DND-41 (cell line): ENCODE measurements at regions not wholly inside any gene's neighbourhood (a gene's known extent, or its start where the extent isn't known, plus 50 kb on each side); places are given as distances from the start of the nearest gene placed in this dataset.

Source experiments
- ATAC-seq: fragments of 200-7000 bp; cut with Tn5 transposase; 3 replicates; pipeline ENCODE4 v1.9.1; 2021; ENCODE audit warnings: low read depth; ENCODE audit not compliant: insufficient read depth
- DNase-seq: peaks from one replicate; pipeline ENCODE4 v3.0.0-alpha.2; 2020
- H2AFZ ChIP-seq: 2 replicates; pipeline ENCODE4 v1.6.0; 2012; ENCODE audit warnings: low read depth, low read length
- H3K27ac ChIP-seq: 2 replicates; pipeline ENCODE4 v1.5.1; 2012; ENCODE audit warnings: low read length, inconsistent platforms
- H3K27me3 ChIP-seq: fragments of 200-600 bp; sonication (generic); 2 replicates; pipeline ENCODE4 v1.6.0; 2012; ENCODE audit warnings: low read length, mild to moderate bottlenecking, inconsistent platforms; ENCODE audit not compliant: insufficient read depth, poor library complexity
- H3K36me3 ChIP-seq: 2 replicates; pipeline ENCODE4 v1.5.1; 2012; ENCODE audit warnings: low read length, inconsistent platforms; ENCODE audit not compliant: insufficient read depth
- H3K4me1 ChIP-seq: 2 replicates; pipeline ENCODE4 v1.5.1; 2012; ENCODE audit warnings: mild to moderate bottlenecking, low read length; ENCODE audit not compliant: insufficient read depth
- H3K4me2 ChIP-seq: 2 replicates; pipeline ENCODE4 v1.6.0; 2012; ENCODE audit warnings: mild to moderate bottlenecking, moderate library complexity, low read length, inconsistent platforms; ENCODE audit not compliant: insufficient read depth
- H3K4me3 ChIP-seq, 2 experiments: fragments of 200-600 bp in 1 of 2; shearing (Covaris generic) in 1 of 2; 2 replicates each; pipeline ENCODE4 v1.5.1; 2012 to 2016; ENCODE audit warnings: inconsistent platforms in 2 of 2, low read length in 2 of 2, mild to moderate bottlenecking in 2 of 2, low read depth in 1 of 2, moderate library complexity in 1 of 2
- H3K79me2 ChIP-seq: 2 replicates; pipeline ENCODE4 v1.6.0; 2012; ENCODE audit warnings: low read length, inconsistent platforms; ENCODE audit not compliant: insufficient read depth
- H3K9ac ChIP-seq: 2 replicates; pipeline ENCODE4 v1.6.0; 2012; ENCODE audit warnings: low read depth, mild to moderate bottlenecking, inconsistent platforms, low read length, moderate library complexity
- H3K9me3 ChIP-seq: 2 replicates; pipeline ENCODE4 v1.5.1; 2012; ENCODE audit warnings: low read length, moderate library complexity, mild to moderate bottlenecking, inconsistent platforms; ENCODE audit not compliant: insufficient read depth, severe bottlenecking
- H4K20me1 ChIP-seq: 2 replicates; pipeline ENCODE4 v1.6.0; 2012; ENCODE audit warnings: low read length; ENCODE audit not compliant: insufficient read depth
- CTCF ChIP-seq: IDR thresholded peaks from 2 replicates; pipeline ENCODE4 v1.5.1; 2012; ENCODE audit warnings: borderline replicate concordance, low read length, moderate library complexity, mild to moderate bottlenecking; ENCODE audit not compliant: poor library complexity, severe bottlenecking; ENCODE audit errors: extremely low read depth
- EZH2 ChIP-seq: IDR thresholded peaks from 3 replicates; pipeline ENCODE4 v1.6.1; 2012; ENCODE audit warnings: borderline replicate concordance, low read depth, mild to moderate bottlenecking, moderate library complexity, low read length, inconsistent platforms; ENCODE audit not compliant: severe bottlenecking

DNA sequence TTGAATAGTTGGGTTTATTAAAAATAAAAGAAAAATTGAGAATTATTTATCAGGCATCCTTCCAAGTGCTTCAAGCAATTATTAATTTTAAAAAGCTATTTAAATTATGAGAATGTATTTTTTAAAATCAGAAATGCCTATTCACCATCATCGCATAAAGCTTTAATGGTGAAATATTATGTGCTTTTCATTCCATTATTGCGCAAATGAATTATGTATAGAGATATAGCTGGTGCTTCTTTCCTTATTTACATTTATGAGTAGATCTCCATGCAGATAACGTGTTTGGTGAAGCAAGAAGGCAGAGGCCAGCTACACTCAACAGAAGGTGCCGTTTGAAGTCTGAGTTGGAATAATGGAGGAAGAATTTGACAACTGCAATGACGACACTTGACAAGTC is 549.1 kb upstream of the DPP6 start:
- H3K27me3 ChIP-seq: no peaks in the 10 kb centered on the region
- H3K79me2 ChIP-seq: no peaks in the 10 kb centered on the region
- H3K9ac ChIP-seq: no peak overlapping the region
- H3K4me2 ChIP-seq: no peak overlapping the region
- H3K4me3 ChIP-seq: no peak overlapping the region
- H3K4me1 ChIP-seq: no peaks in the 10 kb centered on the region
- TF ChIP-seq CTCF (no peak), EZH2 (no peak)
- no peak overlapping the region for H3K27ac ChIP-seq
- H2AFZ ChIP-seq: no peak overlapping the region
- H3K9me3 ChIP-seq: no peaks in the 10 kb centered on the region
- no peaks in the 10 kb centered on the region for H4K20me1 ChIP-seq
- ATAC-seq: no peak
- H3K36me3 ChIP-seq: no peaks in the 10 kb centered on the region
- no peak for DNase-seq

DNA sequence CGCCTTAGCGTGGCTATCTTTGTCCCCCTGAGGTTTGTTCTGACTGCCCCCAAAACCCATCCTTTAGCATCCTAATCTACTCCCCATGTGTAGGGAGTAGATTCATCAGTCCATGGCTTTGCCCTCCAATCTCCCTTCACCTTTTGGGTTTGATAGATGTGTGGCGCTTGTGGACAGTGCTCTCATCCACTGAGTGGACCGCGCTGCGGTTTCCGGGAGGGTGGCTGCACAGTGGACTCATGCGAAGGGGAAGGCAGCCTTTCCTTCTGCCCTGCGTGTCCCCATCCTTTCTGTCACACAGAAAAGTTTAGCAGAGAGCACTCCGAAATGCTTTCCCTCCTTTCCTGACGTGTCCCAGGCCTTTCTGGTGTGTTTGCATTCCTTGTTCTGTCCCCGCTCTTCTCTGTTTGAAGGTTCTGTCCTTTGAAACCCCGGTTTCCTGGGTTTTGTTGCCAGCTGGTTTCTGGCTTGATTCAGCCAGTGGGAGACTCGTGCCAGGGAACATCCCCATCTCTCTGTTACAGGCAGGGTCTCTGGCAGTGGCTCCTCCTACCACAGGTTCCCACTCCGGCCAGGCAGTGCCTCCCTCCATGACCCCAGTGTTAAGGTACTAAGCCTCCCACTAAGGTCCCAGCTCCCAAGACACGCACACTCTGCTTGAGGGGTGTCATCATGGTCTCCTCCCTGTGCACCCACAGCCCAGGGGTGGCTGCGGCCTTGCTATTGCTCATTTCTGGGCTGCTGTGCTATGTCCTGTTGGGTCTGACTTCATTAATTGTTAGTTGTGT is 547.7 kb upstream of the DPP6 start:
- Histone ChIP-seq H3K9me3 (no peaks in the 10 kb centered on the region), H3K4me3 (no peak overlapping the region), H3K27me3 (no peaks in the 10 kb centered on the region), H2AFZ (no peak overlapping the region), H3K27ac (no peak overlapping the region), H3K79me2 (no peaks in the 10 kb centered on the region), H3K9ac (no peak overlapping the region), H4K20me1 (no peaks in the 10 kb centered on the region), H3K36me3 (no peaks in the 10 kb centered on the region), H3K4me1 (no peaks in the 10 kb centered on the region), H3K4me2 (no peak overlapping the region)
- ATAC-seq (no peak), DNase-seq (no peak)
- no peak for TF ChIP-seq EZH2
- no peak for TF ChIP-seq CTCF

DNA sequence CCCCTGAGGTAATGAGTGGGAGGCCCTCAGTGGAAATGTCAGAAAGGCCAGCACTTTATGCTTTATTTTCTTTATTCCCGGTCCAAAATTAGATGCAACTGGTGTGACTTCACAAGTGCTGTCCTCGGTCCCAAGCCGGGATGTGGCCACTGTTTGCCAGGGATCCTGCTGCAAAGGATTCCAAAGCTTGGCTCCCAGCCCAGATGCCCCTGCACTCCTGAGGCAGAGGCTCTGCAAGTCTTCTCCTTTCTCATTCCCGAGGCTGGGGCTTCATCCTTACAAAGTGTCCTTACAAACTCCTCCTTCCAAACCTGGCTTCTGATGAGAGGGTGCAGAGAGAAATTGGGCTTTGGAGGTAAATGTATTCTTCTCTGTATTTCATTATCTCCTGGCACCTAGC is 544.3 kb upstream of the DPP6 start:
- Histone ChIP-seq H3K4me1 (no peaks in the 10 kb centered on the region), H4K20me1 (no peaks in the 10 kb centered on the region), H3K36me3 (no peaks in the 10 kb centered on the region), H3K79me2 (no peaks in the 10 kb centered on the region), H2AFZ (no peak overlapping the region), H3K9me3 (no peaks in the 10 kb centered on the region), H3K27me3 (no peaks in the 10 kb centered on the region), H3K4me2 (no peak overlapping the region), H3K27ac (no peak overlapping the region), H3K9ac (no peak overlapping the region), H3K4me3 (no peak overlapping the region)
- TF ChIP-seq CTCF: no peak
- ATAC-seq: no peak
- no peak for DNase-seq
